NCI-H187 (cell line): ENCODE measurements at regions not wholly inside any gene's neighbourhood (a gene's known extent, or its start where the extent isn't known, plus 50 kb on each side); places are given as distances from the start of the nearest gene placed in this dataset.

ENCODE experiments used
- DNase-seq, 2 experiments: peaks; one replicate each; lab custom pipeline; 2025; lab: John Stamatoyannopoulos, UW

GRCh38 chr2:58908501-58909154 lies 667.5 kb upstream of the FANCL start:
- no peak for DNase-seq

- no peak for DNase-seq
Observed at GRCh38 chr2:58907644-58908043, 666.5 kb upstream of the FANCL start.

GRCh38 chr2:58906081-58906645 lies 665.0 kb upstream of the FANCL start:
- no peak for DNase-seq

DNA sequence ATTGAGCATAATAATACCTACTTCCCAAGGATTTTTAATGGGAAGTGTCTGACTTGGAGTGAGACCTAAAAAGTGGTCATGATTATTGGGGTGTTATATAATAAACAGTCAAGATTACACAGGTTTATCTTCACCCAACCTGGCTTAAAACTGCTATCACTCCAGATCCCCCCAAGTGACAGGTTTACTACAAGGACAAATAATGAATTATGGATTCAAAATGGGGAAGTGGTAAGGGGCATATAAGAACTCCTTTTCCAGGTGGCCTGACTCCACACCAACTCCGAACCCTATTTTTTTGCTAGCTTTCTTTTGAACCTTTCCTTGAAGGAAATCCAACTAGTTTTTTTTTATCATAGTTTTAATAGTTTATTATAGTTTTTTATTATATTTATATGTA lies 663.0 kb upstream of the FANCL start:
- no peak for DNase-seq

DNA sequence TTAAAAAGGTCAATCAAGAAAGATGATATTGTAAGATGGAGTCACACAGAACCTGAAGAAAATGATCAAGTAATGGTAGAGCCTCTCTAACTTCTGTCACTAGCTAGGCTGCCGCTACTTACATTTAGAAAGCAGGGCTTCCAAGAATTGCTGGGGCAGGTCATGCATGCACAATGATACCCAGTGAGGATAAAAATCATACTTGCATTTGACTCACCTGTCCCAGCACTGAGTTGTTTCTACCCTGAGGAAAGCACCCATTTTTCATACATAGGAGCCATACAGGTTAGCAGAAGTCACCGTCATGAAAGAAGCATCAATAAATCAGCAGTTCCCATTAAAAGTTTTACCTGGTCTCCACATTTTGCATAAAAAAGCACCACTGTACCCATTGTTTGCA lies 662.3 kb upstream of the FANCL start:
- no peak for DNase-seq

- no peak for DNase-seq
Observed at GRCh38 chr2:58900246-58901027, 659.3 kb upstream of the FANCL start.

GRCh38 chr2:58899692-58900091 lies 658.6 kb upstream of the FANCL start:
- no peak for DNase-seq

- no peak for DNase-seq
Observed at GRCh38 chr2:58896638-58897037, 655.5 kb upstream of the FANCL start.

GRCh38 chr2:58895857-58896256 lies 654.7 kb upstream of the FANCL start:
- no peak for DNase-seq

DNA sequence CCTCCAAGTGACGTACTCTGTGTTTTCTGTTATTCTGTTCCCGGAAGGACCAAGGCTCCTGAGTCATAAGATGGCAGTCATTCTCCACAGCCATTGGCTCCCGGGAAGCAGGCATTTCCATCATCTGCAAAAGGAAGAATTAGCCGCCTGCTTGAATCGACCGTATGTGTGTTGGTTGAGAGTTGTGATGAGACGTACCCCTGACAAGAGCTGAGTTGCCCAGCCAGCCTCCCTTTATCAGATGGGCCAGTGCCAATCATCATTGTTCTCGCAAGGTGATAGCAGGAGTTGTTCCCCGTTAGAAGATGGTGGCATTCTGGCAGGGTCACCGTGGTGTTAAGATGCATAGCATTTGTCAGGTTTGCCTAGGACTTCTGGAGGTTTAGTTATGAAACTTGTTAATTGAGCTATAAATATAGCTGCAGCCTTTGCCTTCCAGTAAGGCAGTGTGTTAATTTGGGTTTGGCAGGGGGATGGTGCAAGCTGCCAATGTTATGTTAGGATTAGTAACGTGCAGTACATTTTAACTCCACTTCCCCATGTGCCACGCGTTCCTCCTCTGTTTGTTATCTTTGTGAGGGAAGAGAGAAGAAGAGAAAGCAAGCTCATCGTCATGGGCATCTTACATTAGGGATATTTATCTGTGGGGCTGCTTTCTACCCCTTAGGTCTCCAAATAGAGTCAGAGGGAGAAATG lies 652.7 kb upstream of the FANCL start:
- DNase-seq: no peak

DNA sequence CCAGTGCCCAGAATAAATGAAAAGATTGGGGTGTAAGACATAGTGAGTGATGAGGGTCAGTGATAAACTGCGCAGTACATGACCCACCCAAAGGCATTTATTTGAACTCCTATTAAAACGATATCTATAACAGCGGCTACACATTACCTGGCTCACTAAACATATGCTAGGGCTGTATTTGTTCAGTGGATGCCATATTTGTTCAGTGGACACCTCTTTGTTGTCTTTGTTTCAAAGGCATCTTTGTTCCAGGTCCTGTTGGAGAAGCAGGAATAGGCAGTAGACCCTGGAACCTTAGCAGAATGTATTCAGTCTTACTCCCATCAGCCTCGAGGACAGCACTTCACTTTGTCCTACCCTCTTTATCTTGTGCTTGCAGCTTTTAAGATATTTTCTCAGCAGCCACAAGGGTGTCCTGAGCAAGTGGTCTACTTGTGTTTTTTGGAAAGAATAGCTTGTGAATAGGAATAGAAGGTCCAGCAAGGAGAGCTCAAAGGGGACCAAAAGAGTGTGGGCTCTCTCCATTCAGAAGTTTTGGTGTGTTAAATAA lies 650.8 kb upstream of the FANCL start:
- no peak for DNase-seq

- no peak for DNase-seq
Observed at GRCh38 chr2:58890865-58891525, 649.9 kb upstream of the FANCL start.

GRCh38 chr2:58886009-58886408 lies 644.9 kb upstream of the FANCL start:
- no peak for DNase-seq

GRCh38 chr2:58879834-58880233 lies 638.7 kb upstream of the FANCL start:
- no peak for DNase-seq

DNA sequence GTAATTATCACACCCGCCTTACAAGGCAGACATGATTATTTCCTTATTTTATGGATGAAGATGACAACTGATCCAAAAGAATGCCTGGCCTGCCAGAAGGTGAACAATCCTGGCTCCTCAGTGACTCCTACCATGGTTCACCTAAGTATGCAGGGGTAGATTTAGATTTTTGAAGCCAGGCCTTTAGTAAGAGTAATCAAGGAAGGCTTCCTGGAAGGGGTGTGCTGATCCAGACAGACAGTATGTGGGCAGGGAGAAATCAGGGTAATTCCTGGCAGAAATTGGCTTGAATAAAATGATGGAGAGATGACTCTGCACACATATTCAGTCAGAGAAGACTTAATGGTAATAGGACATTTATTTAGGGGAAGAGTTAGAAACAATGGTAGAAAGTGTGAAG lies 637.7 kb upstream of the FANCL start:
- DNase-seq: no peak

DNA sequence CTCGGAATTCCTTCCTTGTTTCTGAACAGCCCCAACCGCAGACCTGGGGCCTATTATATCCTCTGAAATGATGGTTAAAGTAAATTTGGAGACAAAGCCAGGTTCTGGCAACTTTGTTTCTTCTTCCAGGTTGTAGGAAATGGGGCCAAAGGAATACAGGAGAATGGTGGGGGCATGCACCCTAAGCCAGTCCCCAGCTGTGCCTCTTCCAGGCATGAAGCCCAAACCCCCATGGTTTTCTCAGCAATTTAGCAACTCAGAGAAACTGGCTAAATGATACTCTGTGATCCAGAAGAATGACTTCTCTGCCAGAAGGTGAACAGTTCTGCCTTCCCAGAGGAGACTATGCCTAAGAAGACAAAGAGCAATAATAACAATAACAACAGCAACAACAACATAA lies 635.0 kb upstream of the FANCL start:
- DNase-seq: no peak

- DNase-seq: no peak
Observed at GRCh38 chr2:58875436-58875835, 634.3 kb upstream of the FANCL start.

DNA sequence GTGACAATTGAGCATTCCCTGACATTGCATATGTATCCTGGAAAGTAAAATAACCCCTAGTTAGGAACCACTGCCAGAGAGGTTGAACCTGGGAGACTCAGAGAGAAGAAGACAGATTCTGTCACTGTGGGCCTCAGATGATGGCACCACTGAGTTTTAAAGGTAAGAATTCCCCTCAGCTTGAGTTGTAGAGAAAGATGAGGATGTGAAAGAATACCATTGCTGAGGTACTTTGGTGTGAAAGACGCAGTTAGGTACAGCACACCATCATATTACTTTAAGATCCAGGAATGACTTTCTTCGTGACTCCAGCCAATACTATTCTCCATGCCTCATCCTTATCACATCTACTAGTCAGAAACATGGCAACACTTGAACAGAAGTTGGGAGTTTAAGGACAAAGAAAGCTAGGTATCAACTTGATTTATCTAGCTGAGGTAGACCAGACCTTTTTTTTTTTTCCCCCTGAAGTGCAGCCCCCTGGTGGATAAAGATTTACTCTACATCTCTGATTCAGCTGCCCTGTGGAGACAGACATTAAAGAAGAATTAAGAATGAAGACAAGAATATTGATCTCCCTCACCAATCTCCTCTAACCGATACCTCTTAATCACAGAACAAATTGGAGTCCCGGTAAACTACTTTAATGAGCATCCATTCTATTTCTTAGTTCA lies 630.5 kb upstream of the FANCL start:
- DNase-seq: no peak

DNA sequence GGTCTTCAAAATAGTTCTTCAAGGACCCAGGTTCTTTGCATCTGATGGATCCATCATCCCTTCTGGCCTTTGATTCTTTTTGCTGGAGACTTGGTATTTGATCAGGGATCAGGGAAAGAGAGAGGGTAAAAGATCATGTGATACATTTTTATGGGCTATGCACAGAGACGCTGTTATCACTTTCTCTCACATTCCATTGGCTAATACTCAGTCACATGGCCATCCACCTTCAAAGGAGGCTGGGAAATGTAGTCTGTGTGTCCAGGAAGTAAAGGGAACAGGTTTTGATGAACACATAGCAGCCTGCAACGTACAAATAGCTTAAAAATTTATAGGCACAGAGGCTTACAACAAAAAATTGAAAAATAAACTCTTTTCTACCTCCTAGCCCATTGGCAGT lies 629.6 kb upstream of the FANCL start:
- DNase-seq: no peak

- DNase-seq: no peak
Observed at GRCh38 chr2:58866946-58867345, 625.8 kb upstream of the FANCL start.

- no peak for DNase-seq
Observed at GRCh38 chr2:58866527-58866926, 625.4 kb upstream of the FANCL start.
